Heart left ventricle (tissue), 13 donors: ENCODE measurements at regions not wholly inside any gene's neighbourhood (a gene's known extent, or its start where the extent isn't known, plus 50 kb on each side); places are given as distances from the start of the nearest gene placed in this dataset.

Source experiments
- POLR2A ChIP-seq, 2 donors: fragments of 450-650 bp; IDR thresholded peaks; one replicate each; pipeline ENCODE4 v1.6.1; 2017; ENCODE audit warnings: antibody characterized with exemption in 2 of 2, mild to moderate bottlenecking in 2 of 2, moderate library complexity in 2 of 2
- TF ChIP-seq, protein P1 (sequence below), 12 donors: fragments of 200-600 bp; sonication (generic) in 4 of 12; IDR thresholded peaks; one replicate each; pipeline versions ENCODE4 v1.5.0 to v1.8.0; 2018 to 2022; ENCODE audit warnings: antibody characterized with exemption in 12 of 12, mild to moderate bottlenecking in 5 of 12
- donor health status: ischemic (EF 13 %, LVEDD 7.1; RV severe dilation, severe dysfunction).
- donor health status: DM: no; HTN: yes; CAD: no.
- donor health status: DM: no; HTN: no; CAD: no.
- donor health status: ischemic (EF 25% LVEDD 6.9; RV normal size, moderate dysfunction).
- donor health status: ischemic (EF 25% LVEDD 5.7; RV mildly dilated, moderate dysfunction).
- donor health status: ischemic (EF 35%, LVEDD 5.7; RV mildly dilated, moderate dysfunction).
- donor health status: nonischemic (EF 11% LVEDD 7.7; RV severe dilation, severe dysfunction).
- donor health status: DM: yes; HTN: yes; CAD: no.
- donor health status: PGD.
- donor health status: ischemic (EF 29% LVEDD 5.4; RV normal size, mild dysfunction).
- donor health status: nonischemic (EF 23%, LVEDD 6.1; RV moderate dilation, normal function).

DNA sequence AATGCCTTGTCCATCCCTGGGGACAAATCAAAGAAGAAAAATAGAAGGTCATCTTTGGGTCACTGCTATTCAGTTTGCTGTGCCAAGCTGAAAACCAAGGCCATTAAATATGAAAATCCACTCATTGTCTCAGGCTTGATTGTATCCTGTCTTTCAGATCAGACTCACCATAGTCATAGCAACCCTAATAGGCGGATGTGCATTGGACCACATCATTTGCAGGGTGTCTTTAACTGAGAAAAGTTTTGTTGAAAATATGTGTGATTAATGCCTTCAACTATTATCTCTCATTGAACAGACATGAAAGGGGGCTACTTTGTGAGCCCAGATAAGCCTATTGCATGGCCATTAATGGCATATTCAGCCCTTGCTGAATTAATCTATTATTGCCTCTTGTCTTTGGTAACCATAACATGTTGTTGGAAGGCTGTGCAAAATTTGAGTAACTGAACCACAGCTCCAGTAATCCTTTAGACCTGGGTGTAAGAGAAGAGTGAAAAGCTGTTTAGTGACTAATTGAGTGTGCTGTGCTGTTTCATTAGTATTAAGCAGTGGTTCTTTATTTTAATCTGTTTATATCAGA is 453.6 kb upstream of the EPHA5 start:
- no peak for TF ChIP-seq POLR2A (IDR thresholded peaks at IDR 0.05)
- TF ChIP-seq, protein P1, sequence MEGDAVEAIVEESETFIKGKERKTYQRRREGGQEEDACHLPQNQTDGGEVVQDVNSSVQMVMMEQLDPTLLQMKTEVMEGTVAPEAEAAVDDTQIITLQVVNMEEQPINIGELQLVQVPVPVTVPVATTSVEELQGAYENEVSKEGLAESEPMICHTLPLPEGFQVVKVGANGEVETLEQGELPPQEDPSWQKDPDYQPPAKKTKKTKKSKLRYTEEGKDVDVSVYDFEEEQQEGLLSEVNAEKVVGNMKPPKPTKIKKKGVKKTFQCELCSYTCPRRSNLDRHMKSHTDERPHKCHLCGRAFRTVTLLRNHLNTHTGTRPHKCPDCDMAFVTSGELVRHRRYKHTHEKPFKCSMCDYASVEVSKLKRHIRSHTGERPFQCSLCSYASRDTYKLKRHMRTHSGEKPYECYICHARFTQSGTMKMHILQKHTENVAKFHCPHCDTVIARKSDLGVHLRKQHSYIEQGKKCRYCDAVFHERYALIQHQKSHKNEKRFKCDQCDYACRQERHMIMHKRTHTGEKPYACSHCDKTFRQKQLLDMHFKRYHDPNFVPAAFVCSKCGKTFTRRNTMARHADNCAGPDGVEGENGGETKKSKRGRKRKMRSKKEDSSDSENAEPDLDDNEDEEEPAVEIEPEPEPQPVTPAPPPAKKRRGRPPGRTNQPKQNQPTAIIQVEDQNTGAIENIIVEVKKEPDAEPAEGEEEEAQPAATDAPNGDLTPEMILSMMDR (IDR thresholded peaks at IDR 0.05), result no peak
